Astrocyte (in vitro differentiated cells and primary cell): ENCODE measurements at regions not wholly inside any gene's neighbourhood (a gene's known extent, or its start where the extent isn't known, plus 50 kb on each side); places are given as distances from the start of the nearest gene placed in this dataset.
"Not testable (repeated sequence)": the region's sequence is repeated elsewhere in the genome, so short reads cannot be mapped to it uniquely, and the experiment has no call there.

Experiments used
- CTCF ChIP-seq: IDR thresholded peaks from 2 replicates; pipeline ENCODE4 v1.5.1; 2011; ENCODE audit warnings: low read depth, mild to moderate bottlenecking, inconsistent platforms, low read length, moderate library complexity; ENCODE audit not compliant: insufficient read depth
- EZH2 ChIP-seq: IDR thresholded peaks from 2 replicates; pipeline ENCODE4 v1.6.1; 2012; ENCODE audit warnings: mild to moderate bottlenecking, low read length, inconsistent platforms; ENCODE audit not compliant: insufficient read depth

GRCh38 chr4:189650436-189650835 lies 290.2 kb upstream of the FRG1 start:
- not testable (repeated sequence) for TF ChIP-seq CTCF, EZH2
